Common myeloid progenitor, CD34-positive (primary cell): ENCODE measurements at regions not wholly inside any gene's neighbourhood (a gene's known extent, or its start where the extent isn't known, plus 50 kb on each side); places are given as distances from the start of the nearest gene placed in this dataset.

Experiments
- CTCF ChIA-PET: fragments of 350-600 bp; sonication (Branson Sonifier 250); formaldehyde crosslinking; loops from one replicate; lab custom pipeline; 2021; ENCODE audit warnings: antibody characterized with exemption; lab: Charles Lee
- POLR2A ChIA-PET: fragments of 350-600 bp; sonication (Branson Sonifier 250); formaldehyde crosslinking; loops from one replicate; lab custom pipeline; 2021; ENCODE audit warnings: antibody characterized with exemption; lab: Charles Lee
- DNase-seq, 3 donors: peaks; one replicate each; pipeline versions ENCODE4 v3.0.0 to v3.0.0-alpha.2; 2013
- H3K27ac ChIP-seq, 2 experiments: 1 replicate in 1 of 2; 2 replicates in 1 of 2; pipeline ENCODE4 v1.7.0; 2013; ENCODE audit warnings: inconsistent platforms in 2 of 2, low read length in 2 of 2, mild to moderate bottlenecking in 2 of 2, low read depth in 1 of 2, moderate library complexity in 1 of 2; ENCODE audit not compliant: severe bottlenecking in 2 of 2, insufficient read depth in 1 of 2, poor library complexity in 1 of 2
- H3K27me3 ChIP-seq, 5 experiments: replicated peaks in 2 of 5; 1 replicate in 3 of 5; 2 replicates in 2 of 5; pipeline versions ENCODE4 v1.6.1 to v1.7.0; 2013; ENCODE audit warnings: low read length in 4 of 5, mild to moderate bottlenecking in 2 of 5, moderate library complexity in 2 of 5, inconsistent platforms in 1 of 5; ENCODE audit not compliant: insufficient read depth in 5 of 5, control insufficient read depth in 4 of 5
- H3K36me3 ChIP-seq, 4 experiments: 1 replicate in 2 of 4; 2 replicates in 2 of 4; pipeline versions ENCODE4 v1.6.1 to v1.7.0; 2013; ENCODE audit warnings: low read length in 3 of 4, control low read depth in 1 of 4, mild to moderate bottlenecking in 1 of 4; ENCODE audit not compliant: control insufficient read depth in 4 of 4, insufficient read depth in 4 of 4
- H3K4me1 ChIP-seq, 4 experiments: 1 replicate in 3 of 4; 2 replicates in 1 of 4; pipeline versions ENCODE4 v1.6.1 to v1.7.1; 2013; ENCODE audit warnings: low read length in 3 of 4, mild to moderate bottlenecking in 3 of 4, control low read depth in 1 of 4, inconsistent platforms in 1 of 4, moderate library complexity in 1 of 4; ENCODE audit not compliant: control insufficient read depth in 4 of 4, insufficient read depth in 4 of 4; ENCODE audit errors: control extremely low read depth in 1 of 4
- H3K4me3 ChIP-seq, 7 experiments: 1 replicate in 4 of 7; 2 replicates in 3 of 7; pipeline versions ENCODE4 v1.5.1 to v1.7.0; 2013; ENCODE audit warnings: mild to moderate bottlenecking in 7 of 7, low read length in 6 of 7, moderate library complexity in 6 of 7, inconsistent platforms in 2 of 7, low read depth in 2 of 7, control low read depth in 1 of 7; ENCODE audit not compliant: insufficient read depth in 4 of 7, control insufficient read depth in 1 of 7; ENCODE audit errors: extremely low read depth in 1 of 7
- H3K9me3 ChIP-seq, 5 experiments: 1 replicate in 4 of 5; 2 replicates in 1 of 5; pipeline versions ENCODE4 v1.6.1 to v1.7.1; 2013; ENCODE audit warnings: low read length in 4 of 5, mild to moderate bottlenecking in 2 of 5, inconsistent platforms in 1 of 5, low read depth in 1 of 5, moderate library complexity in 1 of 5; ENCODE audit not compliant: control insufficient read depth in 4 of 5, insufficient read depth in 2 of 5; ENCODE audit errors: control extremely low read depth in 1 of 5
- WGBS: methylation state at CpG from one replicate; pipeline ENCODE4 v1.1.5; 2013; ENCODE audit not compliant: insufficient coverage; 5-methylcytosine and 5-hydroxymethylcytosine counted together

DNA sequence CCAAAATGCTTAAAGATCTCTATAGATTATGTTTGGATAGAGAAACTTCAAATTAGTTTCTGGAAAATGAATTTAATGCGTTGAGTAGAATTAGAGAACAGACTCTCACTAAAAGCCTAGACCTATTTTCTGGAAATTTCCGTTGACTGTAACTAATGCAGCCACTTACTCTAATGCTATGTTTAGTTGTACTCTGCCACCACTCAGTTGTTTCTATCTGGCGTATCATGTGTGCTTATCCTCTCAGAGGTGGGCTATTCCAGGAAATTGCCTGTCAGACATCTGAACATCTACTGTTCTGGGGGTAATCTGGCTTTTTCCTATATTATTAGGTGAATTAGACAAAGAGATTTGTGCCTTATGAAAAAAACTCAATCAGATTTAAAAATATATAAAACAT is 347.1 kb upstream of the FSTL5 start:
- H3K27ac ChIP-seq, result no peak overlapping the region
- no peaks in the 10 kb centered on the region for H3K27me3 ChIP-seq
- no peaks in the 10 kb centered on the region for H3K36me3 ChIP-seq
- no peaks in the 10 kb centered on the region for H3K4me1 ChIP-seq
- WGBS, result 91% methylated on average over 1 of the region's 3 CpGs
- no peaks in the 10 kb centered on the region for H3K9me3 ChIP-seq
- no peak for DNase-seq
- ChIA-PET CTCF (no interaction called here), POLR2A (no interaction called here)
- H3K4me3 ChIP-seq, result no peak overlapping the region

DNA sequence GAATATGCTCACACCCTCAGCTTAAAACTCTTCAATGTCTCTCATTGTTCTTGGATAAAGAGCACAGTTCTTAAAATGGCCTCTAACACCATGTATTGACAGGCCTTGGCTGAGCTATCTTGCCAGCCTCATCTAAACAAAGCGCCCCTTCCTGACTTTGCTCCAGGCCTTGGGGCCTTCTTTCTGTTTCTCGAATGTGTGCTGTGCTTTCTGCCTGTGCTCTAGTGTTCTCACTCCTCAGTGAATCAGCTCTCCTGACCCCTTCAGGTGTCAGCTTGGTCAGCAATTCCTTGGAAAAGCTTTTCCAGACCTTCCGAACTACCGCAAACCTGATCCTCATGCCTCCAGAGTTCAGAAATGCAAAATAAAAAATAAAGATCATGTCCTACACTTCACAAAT is 346.3 kb upstream of the FSTL5 start:
- CTCF ChIA-PET, result no interaction called here
- WGBS, result 85% methylated on average over 2 of the region's 4 CpGs
- POLR2A ChIA-PET, result interaction anchor here (0.5 kb wide), 1 partner anchor 18 kb away, joined by 4 read pairs; no protein-coding TSS in a partner anchor
- no peaks in the 10 kb centered on the region for H3K36me3 ChIP-seq
- no peak for DNase-seq
- H3K27ac ChIP-seq, result no peak overlapping the region
- H3K9me3 ChIP-seq, result no peaks in the 10 kb centered on the region
- H3K27me3 ChIP-seq, result no peaks in the 10 kb centered on the region
- H3K4me3 ChIP-seq, result no peak overlapping the region
- H3K4me1 ChIP-seq, result no peaks in the 10 kb centered on the region

DNA sequence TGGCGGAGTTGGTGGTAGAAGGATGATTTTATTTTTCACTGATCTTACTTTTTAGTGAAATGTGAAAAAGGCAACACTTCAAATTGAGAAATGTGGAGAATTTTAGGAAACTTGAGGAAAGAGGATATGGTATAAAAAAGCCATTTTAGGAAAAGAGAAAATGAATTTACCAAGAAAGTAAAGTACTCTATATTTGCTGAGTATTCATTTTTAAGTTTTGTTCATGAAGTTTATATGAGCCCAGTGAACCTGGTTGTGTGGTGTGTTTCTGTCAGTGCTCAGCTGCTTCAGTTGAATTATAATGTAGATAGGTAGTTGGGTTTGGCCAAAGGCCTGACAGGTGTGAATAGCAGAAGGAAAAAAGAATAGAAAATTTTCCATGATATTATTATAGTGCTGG is 345.5 kb upstream of the FSTL5 start:
- POLR2A ChIA-PET, result no interaction called here

GRCh38 chr4:162506253-162506652 is 342.5 kb upstream of the FSTL5 start:
- Histone ChIP-seq H3K27me3 (no peaks in the 10 kb centered on the region), H3K27ac (no peak overlapping the region), H3K9me3 (no peaks in the 10 kb centered on the region), H3K4me1 (no peaks in the 10 kb centered on the region), H3K36me3 (no peaks in the 10 kb centered on the region), H3K4me3 (no peak overlapping the region)
- DNase-seq, result no peak
- CTCF ChIA-PET, result no interaction called here
- POLR2A ChIA-PET, result no interaction called here
- WGBS, result 97% methylated on average over 2 of the region's 2 CpGs

More for the DNA sequence above, 345.5 kb upstream of the FSTL5 start:
- no peak for DNase-seq
- Histone ChIP-seq H3K4me3 (no peak overlapping the region), H3K9me3 (no peaks in the 10 kb centered on the region), H3K27me3 (no peaks in the 10 kb centered on the region), H3K27ac (no peak overlapping the region), H3K36me3 (no peaks in the 10 kb centered on the region), H3K4me1 (no peaks in the 10 kb centered on the region)
- no CpG with 5 or more reads among the region's 1 CpG for WGBS
- CTCF ChIA-PET, result interaction anchor here (1.5 kb wide), 1 partner anchor 9 kb away, joined by 3 read pairs; no protein-coding TSS in a partner anchor

DNA sequence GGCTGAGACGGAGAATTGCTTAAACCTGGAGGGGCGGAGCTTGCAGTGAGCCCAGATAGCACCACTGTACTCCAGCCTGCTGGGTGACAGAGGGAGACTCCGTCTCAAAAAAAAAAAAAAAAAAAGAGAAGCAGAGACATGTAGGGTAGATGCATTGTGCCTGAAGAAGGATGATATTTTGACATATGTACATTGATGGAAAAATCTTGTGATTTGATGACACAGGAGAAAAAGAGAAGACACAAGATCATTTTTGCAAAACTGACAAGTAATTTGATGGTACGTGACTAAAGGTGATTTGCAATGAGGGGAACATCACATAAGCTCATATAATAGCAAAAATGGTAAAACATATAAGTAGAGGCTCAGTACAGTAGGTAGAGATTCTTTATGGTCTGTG is 340.1 kb upstream of the FSTL5 start:
- CTCF ChIA-PET, result no interaction called here

GRCh38 chr4:162502109-162502508 is 338.3 kb upstream of the FSTL5 start:
- Histone ChIP-seq H3K27ac (no peak overlapping the region), H3K36me3 (no peaks in the 10 kb centered on the region), H3K4me3 (no peak overlapping the region), H3K9me3 (no peaks in the 10 kb centered on the region), H3K4me1 (no peaks in the 10 kb centered on the region), H3K27me3 (peaks cover 0 to 2% (median 0%) of the 10 kb centered on the region in 5 experiments)
- CTCF ChIA-PET, result no interaction called here
- no peak for DNase-seq
- POLR2A ChIA-PET, result no interaction called here

More for the DNA sequence above, 340.1 kb upstream of the FSTL5 start:
- no peak for DNase-seq
- no peaks in the 10 kb centered on the region for H3K36me3 ChIP-seq
- 88% methylated on average over 2 of the region's 4 CpGs for WGBS
- POLR2A ChIA-PET, result interaction anchor here (0.6 kb wide), 1 partner anchor 9 kb away, joined by 4 read pairs; no protein-coding TSS in a partner anchor
- no peak overlapping the region for H3K27ac ChIP-seq
- no peaks in the 10 kb centered on the region for H3K27me3 ChIP-seq
- H3K9me3 ChIP-seq, result no peaks in the 10 kb centered on the region
- H3K4me3 ChIP-seq, result no peak overlapping the region
- H3K4me1 ChIP-seq, result no peaks in the 10 kb centered on the region

GRCh38 chr4:162499478-162499877 is 335.7 kb upstream of the FSTL5 start:
- H3K4me3 ChIP-seq, result no peak overlapping the region
- ChIA-PET POLR2A (no interaction called here), CTCF (interaction anchor here (0.8 to 3.4 kb wide), 3 partner anchors 9 to 1049 kb away, joined by 3 to 15 read pairs (median 4); partner anchors contain the start of gene NPY1R)
- peak in 1 of 3 donors; percentile 10 for DNase-seq
- no peak overlapping the region for H3K27ac ChIP-seq
- peaks cover 0 to 2% (median 0%) of the 10 kb centered on the region in 5 experiments for H3K27me3 ChIP-seq
- 60% methylated on average over 1 of the region's 1 CpG for WGBS
- no peaks in the 10 kb centered on the region for H3K4me1 ChIP-seq
- no peaks in the 10 kb centered on the region for H3K9me3 ChIP-seq
- H3K36me3 ChIP-seq, result no peaks in the 10 kb centered on the region
